Left lung (tissue), 4 donors: ENCODE measurements at regions not wholly inside any gene's neighbourhood (a gene's known extent, or its start where the extent isn't known, plus 50 kb on each side); places are given as distances from the start of the nearest gene placed in this dataset.
"Not testable (repeated sequence)": the region's sequence is repeated elsewhere in the genome, so short reads cannot be mapped to it uniquely, and the experiment has no call there.

Experiments used
- ATAC-seq: fragments of 200-7000 bp; cut with Tn5 transposase; one replicate; pipeline ENCODE4 v1.9.1; 2020; ENCODE audit warnings: moderate library complexity
- DNase-seq, 4 donors: peaks; one replicate each; pipeline ENCODE4 v3.0.0-alpha.2; 2013 to 2020
- H3K27ac ChIP-seq, 2 donors: fragments of 200-600 bp; sonication (generic) in 1 of 2; one replicate each; pipeline versions ENCODE4 v1.5.0 to v1.8.0; 2020 to 2021
- H3K27me3 ChIP-seq, 2 donors: fragments of 200-600 bp; sonication (generic) in 1 of 2; one replicate each; pipeline versions ENCODE4 v1.5.0 to v1.8.0; 2020 to 2021
- H3K36me3 ChIP-seq, 2 donors: fragments of 200-600 bp; sonication (generic) in 1 of 2; one replicate each; pipeline versions ENCODE4 v1.5.0 to v1.8.0; 2020 to 2021
- H3K4me1 ChIP-seq, 2 donors: fragments of 200-600 bp; one replicate each; pipeline ENCODE4 v1.8.0; 2021
- H3K4me3 ChIP-seq, 2 donors: fragments of 200-600 bp; sonication (generic) in 1 of 2; one replicate each; pipeline versions ENCODE4 v1.5.0 to v1.8.0; 2020 to 2021; ENCODE audit warnings: mild to moderate bottlenecking in 1 of 2
- H3K9me3 ChIP-seq, 2 donors: fragments of 200-600 bp; sonication (generic) in 1 of 2; one replicate each; pipeline versions ENCODE4 v1.5.0 to v1.8.0; 2020 to 2021
- CTCF ChIP-seq, 2 donors: fragments of 200-600 bp; sonication (generic) in 1 of 2; IDR thresholded peaks; one replicate each; pipeline versions ENCODE4 v1.5.0 to v1.8.0; 2021; ENCODE audit warnings: antibody characterized with exemption in 2 of 2
- intact Hi-C, 2 donors: fragments of 100-400 bp; cut with DNase I; formaldehyde crosslinking; loops; one replicate each; pipeline versions ENCODE4 v1.11.2 to v1.14.2; 2022
- donor health status: DM: no; HTN: yes; CAD: no.
- donor health status: DM: no; HTN: no; CAD: no.

DNA sequence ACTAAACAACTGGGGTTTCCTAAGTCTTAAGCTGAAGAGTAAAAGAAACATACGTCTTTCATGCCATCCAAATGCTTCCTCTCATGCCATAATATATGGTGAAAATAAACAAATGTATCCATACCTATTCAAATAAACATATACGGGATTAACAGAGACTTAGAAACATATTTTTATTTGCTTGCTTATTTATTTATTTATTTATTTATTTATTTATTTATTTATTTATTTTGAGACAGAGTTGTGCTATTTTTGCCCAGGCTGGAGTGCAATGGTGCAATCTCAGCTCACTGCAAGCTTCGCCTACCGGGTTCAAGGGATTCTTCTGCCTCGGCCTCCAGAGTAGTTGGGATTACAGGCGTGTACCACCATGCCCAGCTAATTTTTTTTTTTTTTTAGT, 291.6 kb upstream of the CNTN5 start:
- H3K4me3 ChIP-seq: no peak overlapping the region
- ATAC-seq (no peak), DNase-seq (no peak)
- H3K27ac ChIP-seq: no peak overlapping the region
- H3K27me3 ChIP-seq: no peaks in the 10 kb centered on the region
- H3K4me1 ChIP-seq: no peaks in the 10 kb centered on the region
- H3K9me3 ChIP-seq: peaks cover 0 to 17% of the 10 kb centered on the region in 2 donors
- TF ChIP-seq CTCF (IDR thresholded peaks at IDR 0.05): no peak
- intact Hi-C loops: no loop called here
- no peaks in the 10 kb centered on the region for H3K36me3 ChIP-seq

- ATAC-seq (no peak), DNase-seq (no peak)
- Histone ChIP-seq H3K27me3 (no peaks in the 10 kb centered on the region), H3K4me1 (no peaks in the 10 kb centered on the region), H3K36me3 (no peaks in the 10 kb centered on the region), H3K9me3 (peaks cover 0 to 11% of the 10 kb centered on the region in 2 donors), H3K27ac (no peak overlapping the region), H3K4me3 (no peak overlapping the region)
- TF ChIP-seq CTCF (IDR thresholded peaks at IDR 0.05): no peak
- intact Hi-C loops: no loop called here
These were observed 287.8 kb upstream of the CNTN5 start for GRCh38 chr11:98732947-98733346.

- H3K27me3 ChIP-seq, H3K4me3 ChIP-seq, H3K4me1 ChIP-seq, DNase-seq, H3K9me3 ChIP-seq, intact Hi-C loops, ATAC-seq, H3K36me3 ChIP-seq, H3K27ac ChIP-seq: not testable (repeated sequence)
These were observed 287.4 kb upstream of the CNTN5 start for GRCh38 chr11:98733378-98733777.

GRCh38 chr11:98734686-98735085, 286.1 kb upstream of the CNTN5 start:
- Histone ChIP-seq H3K27ac (no peak overlapping the region), H3K27me3 (no peaks in the 10 kb centered on the region), H3K9me3 (no peaks in the 10 kb centered on the region), H3K4me1 (no peaks in the 10 kb centered on the region), H3K4me3 (no peak overlapping the region), H3K36me3 (no peaks in the 10 kb centered on the region)
- intact Hi-C loops: no loop called here
- DNase-seq (no peak), ATAC-seq (no peak)
- TF ChIP-seq CTCF (IDR thresholded peaks at IDR 0.05): no peak

GRCh38 chr11:98736833-98737232, 283.9 kb upstream of the CNTN5 start:
- ATAC-seq: no peak
- no peaks in the 10 kb centered on the region for H3K27me3 ChIP-seq
- no peaks in the 10 kb centered on the region for H3K36me3 ChIP-seq

More at GRCh38 chr11:98736833-98737232, 283.9 kb upstream of the CNTN5 start:
- no peak overlapping the region for H3K4me3 ChIP-seq
- H3K27ac ChIP-seq: no peak overlapping the region
- H3K4me1 ChIP-seq: no peaks in the 10 kb centered on the region
- intact Hi-C loops: no loop called here
- no peak for DNase-seq
- TF ChIP-seq CTCF (IDR thresholded peaks at IDR 0.05): no peak
- H3K9me3 ChIP-seq: no peaks in the 10 kb centered on the region
